OCI-LY7 (cell line): ENCODE measurements at regions not wholly inside any gene's neighbourhood (a gene's known extent, or its start where the extent isn't known, plus 50 kb on each side); places are given as distances from the start of the nearest gene placed in this dataset.
"Not testable (repeated sequence)": the region's sequence is repeated elsewhere in the genome, so short reads cannot be mapped to it uniquely, and the experiment has no call there.

Experiments
- BruUV-seq: library from RNA; stranded (reverse); fragments of 400-500 nt; replicated peaks from 2 replicates; lab custom pipeline; 2021; lab: Mats Ljungman, UMichigan
- CTCF ChIA-PET: fragments of 300-600 bp; sonication (Branson Sonifier 250); formaldehyde crosslinking; loops from one replicate; lab custom pipeline; 2022; ENCODE audit warnings: antibody characterized with exemption; ENCODE audit not compliant: unreplicated experiment; lab: Charles Lee
- POLR2A ChIA-PET: fragments of 300-600 bp; sonication (Branson Sonifier 250); formaldehyde crosslinking; loops from one replicate; lab custom pipeline; 2022; ENCODE audit warnings: antibody characterized with exemption; lab: Charles Lee
- DNase-seq: peaks from one replicate; pipeline ENCODE4 v3.0.0-alpha.2; 2015; ENCODE audit warnings: low spot score
- H2AFZ ChIP-seq: fragments of 200-600 bp; sonication (generic), shearing (Covaris generic); 2 replicates; pipeline ENCODE4 v1.6.1; 2014; ENCODE audit warnings: mild to moderate bottlenecking, antibody characterized with exemption, low read length, moderate library complexity
- H3K27ac ChIP-seq: fragments of 200-600 bp; sonication (generic); 2 replicates; pipeline ENCODE4 v1.5.1; 2014; ENCODE audit warnings: mixed run types, low read depth, mild to moderate bottlenecking, moderate library complexity, low read length, inconsistent platforms; ENCODE audit not compliant: poor library complexity, severe bottlenecking
- H3K36me3 ChIP-seq: fragments of 200-600 bp; sonication (generic); 2 replicates; pipeline ENCODE4 v1.6.1; 2014; ENCODE audit warnings: mild to moderate bottlenecking, antibody characterized with exemption, low read length, moderate library complexity, mixed read lengths; ENCODE audit not compliant: insufficient read depth
- H3K4me1 ChIP-seq: fragments of 200-600 bp; sonication (generic); 2 replicates; pipeline ENCODE4 v1.5.1; 2014; ENCODE audit warnings: mild to moderate bottlenecking, low read length; ENCODE audit not compliant: insufficient read depth, poor library complexity, severe bottlenecking
- H3K4me2 ChIP-seq: fragments of 200-600 bp; sonication (generic); 2 replicates; pipeline ENCODE4 v1.6.1; 2014; ENCODE audit warnings: mild to moderate bottlenecking, low read length
- H3K4me3 ChIP-seq: fragments of 200-600 bp; sonication (generic); 2 replicates; pipeline ENCODE4 v1.5.1; 2014; ENCODE audit warnings: mild to moderate bottlenecking, low read depth, low read length; ENCODE audit not compliant: poor library complexity, severe bottlenecking
- H3K79me2 ChIP-seq: fragments of 200-600 bp; sonication (generic); 2 replicates; pipeline ENCODE4 v1.6.1; 2016; ENCODE audit warnings: low read depth, mild to moderate bottlenecking, low read length, moderate library complexity, mixed read lengths; ENCODE audit not compliant: insufficient read depth
- H3K9me2 ChIP-seq: fragments of 200-600 bp; sonication (generic); 2 replicates; pipeline ENCODE4 v1.6.1; 2016; ENCODE audit warnings: mild to moderate bottlenecking, low read length, mixed read lengths; ENCODE audit not compliant: insufficient read depth
- H3K9me3 ChIP-seq: fragments of 200-600 bp; sonication (generic); 2 replicates; pipeline ENCODE4 v1.6.1; 2014; ENCODE audit warnings: mild to moderate bottlenecking, mixed run types, low read length, mixed read lengths
- H4K20me1 ChIP-seq: fragments of 200-600 bp; sonication (generic); 2 replicates; pipeline ENCODE4 v1.6.1; 2014; ENCODE audit warnings: mild to moderate bottlenecking, antibody characterized with exemption, low read length, moderate library complexity, mixed read lengths; ENCODE audit not compliant: insufficient read depth
- EZH2phosphoT487 ChIP-seq: fragments of 200-600 bp; sonication (generic); IDR thresholded peaks from 2 replicates; pipeline ENCODE4 v1.6.1; 2018; ENCODE audit warnings: low read depth, borderline replicate concordance, mild to moderate bottlenecking, mixed run types, antibody characterized with exemption, low read length, moderate library complexity, mixed read lengths
- intact Hi-C: fragments of 100-400 bp; cut with micrococcal nuclease; formaldehyde crosslinking; loops from one replicate; pipeline ENCODE4 v1.10.0; 2022; ENCODE audit not compliant: unreplicated experiment
- TF ChIP-seq, protein P1 (sequence below): fragments of 200-600 bp; sonication (generic); conservative IDR thresholded peaks from 2 replicates; pipeline ENCODE4 v1.5.1; 2014; ENCODE audit warnings: mild to moderate bottlenecking, antibody characterized with exemption, low read length, moderate library complexity, mixed read lengths

DNA sequence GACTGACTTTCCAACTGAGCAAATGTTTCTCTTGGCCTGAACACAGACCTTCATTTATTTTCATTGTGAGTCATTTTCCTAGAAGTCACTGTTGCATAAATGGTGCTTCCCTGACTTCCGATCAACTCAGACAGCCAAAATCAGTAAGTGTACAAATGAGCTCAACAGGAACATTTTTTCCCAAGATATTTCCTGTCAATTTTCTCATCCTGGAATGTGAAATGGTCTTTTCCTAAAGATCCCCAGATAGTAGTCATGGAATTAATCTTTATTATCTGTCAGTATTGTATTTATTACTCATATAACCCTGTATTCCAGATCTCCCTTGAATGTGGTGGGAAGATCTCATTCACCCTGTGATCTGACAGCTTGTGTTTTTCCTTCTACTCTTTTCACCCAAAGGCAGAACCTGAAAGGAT is 360.3 kb upstream of the KIF2B start:
- CTCF ChIA-PET = no interaction called here
- Histone ChIP-seq H3K79me2 (no peaks in the 10 kb centered on the region), H3K4me1 (no peaks in the 10 kb centered on the region), H3K4me3 (no peak overlapping the region), H3K4me2 (no peak overlapping the region), H3K27ac (no peak overlapping the region), H2AFZ (no peak overlapping the region), H4K20me1 (no peaks in the 10 kb centered on the region), H3K36me3 (no peaks in the 10 kb centered on the region), H3K9me2 (no peaks in the 10 kb centered on the region), H3K9me3 (no peaks in the 10 kb centered on the region)
- DNase-seq = no peak
- BruUV-seq = no TSS peak
- TF ChIP-seq, protein P1, sequence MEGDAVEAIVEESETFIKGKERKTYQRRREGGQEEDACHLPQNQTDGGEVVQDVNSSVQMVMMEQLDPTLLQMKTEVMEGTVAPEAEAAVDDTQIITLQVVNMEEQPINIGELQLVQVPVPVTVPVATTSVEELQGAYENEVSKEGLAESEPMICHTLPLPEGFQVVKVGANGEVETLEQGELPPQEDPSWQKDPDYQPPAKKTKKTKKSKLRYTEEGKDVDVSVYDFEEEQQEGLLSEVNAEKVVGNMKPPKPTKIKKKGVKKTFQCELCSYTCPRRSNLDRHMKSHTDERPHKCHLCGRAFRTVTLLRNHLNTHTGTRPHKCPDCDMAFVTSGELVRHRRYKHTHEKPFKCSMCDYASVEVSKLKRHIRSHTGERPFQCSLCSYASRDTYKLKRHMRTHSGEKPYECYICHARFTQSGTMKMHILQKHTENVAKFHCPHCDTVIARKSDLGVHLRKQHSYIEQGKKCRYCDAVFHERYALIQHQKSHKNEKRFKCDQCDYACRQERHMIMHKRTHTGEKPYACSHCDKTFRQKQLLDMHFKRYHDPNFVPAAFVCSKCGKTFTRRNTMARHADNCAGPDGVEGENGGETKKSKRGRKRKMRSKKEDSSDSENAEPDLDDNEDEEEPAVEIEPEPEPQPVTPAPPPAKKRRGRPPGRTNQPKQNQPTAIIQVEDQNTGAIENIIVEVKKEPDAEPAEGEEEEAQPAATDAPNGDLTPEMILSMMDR = no peak
- no peak for TF ChIP-seq EZH2phosphoT487
- POLR2A ChIA-PET = no interaction called here
- intact Hi-C loops = no loop called here

DNA sequence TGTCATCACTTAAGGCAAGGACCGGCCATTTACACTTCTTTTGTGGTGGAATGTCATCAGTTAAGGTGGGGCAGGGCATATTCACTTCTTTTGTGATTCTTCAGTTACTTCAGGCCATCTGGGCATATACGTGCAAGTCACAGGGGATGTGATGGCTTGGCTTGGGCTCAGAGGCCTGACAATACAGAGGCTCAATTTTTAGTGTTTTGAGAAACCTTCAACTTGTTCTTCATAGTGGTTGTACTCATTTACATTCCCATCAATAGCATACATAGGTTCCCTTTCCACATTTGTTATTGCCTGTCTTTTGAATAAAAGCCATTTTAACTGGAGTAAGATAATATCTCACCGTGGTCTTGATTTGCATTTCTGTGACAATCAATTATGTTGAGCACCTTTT is 366.8 kb upstream of the KIF2B start:
- H3K4me2 ChIP-seq, H3K27ac ChIP-seq, H3K9me2 ChIP-seq, BruUV-seq, H3K4me1 ChIP-seq, H3K79me2 ChIP-seq, H3K4me3 ChIP-seq, H4K20me1 ChIP-seq, CTCF ChIA-PET, POLR2A ChIA-PET, DNase-seq, H3K36me3 ChIP-seq, H2AFZ ChIP-seq, H3K9me3 ChIP-seq, intact Hi-C loops: not testable (repeated sequence)

DNA sequence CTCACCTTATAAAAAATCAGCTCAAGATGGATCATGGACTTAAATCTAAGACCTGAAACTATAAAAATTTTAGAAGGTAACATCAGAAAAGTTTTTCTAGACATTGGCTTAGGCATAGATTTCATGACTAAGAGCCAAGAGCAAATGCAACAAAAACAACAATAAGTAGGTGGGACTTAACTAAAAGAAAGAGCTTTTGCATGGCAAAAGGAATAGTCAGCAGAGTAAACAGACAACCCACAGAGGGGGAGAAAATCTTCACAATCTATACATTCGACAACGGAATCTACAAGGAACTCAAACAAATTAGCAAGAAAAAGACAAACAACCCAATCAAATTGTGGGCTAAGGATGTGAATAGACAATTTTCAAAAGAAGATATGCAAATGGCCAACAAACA is 368.4 kb upstream of the KIF2B start:
- H3K27ac ChIP-seq = no peak overlapping the region
- ChIA-PET CTCF (no interaction called here), POLR2A (no interaction called here)
- H3K9me3 ChIP-seq = no peaks in the 10 kb centered on the region
- no peaks in the 10 kb centered on the region for H3K79me2 ChIP-seq
- no peak overlapping the region for H3K4me2 ChIP-seq
- intact Hi-C loops = no loop called here
- no peak overlapping the region for H3K4me3 ChIP-seq
- no peak for DNase-seq
- no peaks in the 10 kb centered on the region for H3K4me1 ChIP-seq
- no TSS peak for BruUV-seq
- H4K20me1 ChIP-seq = no peaks in the 10 kb centered on the region
- no peaks in the 10 kb centered on the region for H3K36me3 ChIP-seq
- TF ChIP-seq, protein P1 = no peak
- TF ChIP-seq EZH2phosphoT487 = no peak
- H3K9me2 ChIP-seq = no peaks in the 10 kb centered on the region
- H2AFZ ChIP-seq = no peak overlapping the region
